ENCODE measurements at regions not wholly inside any gene's neighbourhood (a gene's known extent, or its start where the extent isn't known, plus 50 kb on each side); places are given as distances from the start of the nearest gene placed in this dataset.

DNA sequence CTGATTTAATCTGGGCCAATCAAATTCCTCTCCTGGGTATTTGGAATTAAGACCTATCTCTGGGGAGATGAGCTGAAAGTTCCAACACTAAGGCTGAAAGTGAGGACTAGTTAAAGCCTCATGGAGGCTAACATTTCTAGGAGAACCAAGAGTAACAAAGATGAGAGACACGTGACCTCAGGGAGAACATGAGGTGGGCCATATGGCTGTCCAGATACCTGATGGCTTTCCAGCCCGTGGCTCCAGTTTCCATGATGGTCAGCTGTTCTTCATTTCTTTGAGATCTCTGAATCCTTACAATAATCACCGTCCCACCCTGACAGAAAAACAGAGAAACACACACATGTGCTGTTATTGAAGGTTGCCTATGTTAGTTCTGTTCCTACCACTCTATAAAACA is 66.1 kb downstream of the LEPR start:
- no peak for TF ChIP-seq EZH2 (IDR thresholded peaks at IDR 0.05; ENCODE audit: borderline replicate concordance, low read depth, low read length, poor library complexity, severe bottlenecking)
- TF ChIP-seq, protein P1, sequence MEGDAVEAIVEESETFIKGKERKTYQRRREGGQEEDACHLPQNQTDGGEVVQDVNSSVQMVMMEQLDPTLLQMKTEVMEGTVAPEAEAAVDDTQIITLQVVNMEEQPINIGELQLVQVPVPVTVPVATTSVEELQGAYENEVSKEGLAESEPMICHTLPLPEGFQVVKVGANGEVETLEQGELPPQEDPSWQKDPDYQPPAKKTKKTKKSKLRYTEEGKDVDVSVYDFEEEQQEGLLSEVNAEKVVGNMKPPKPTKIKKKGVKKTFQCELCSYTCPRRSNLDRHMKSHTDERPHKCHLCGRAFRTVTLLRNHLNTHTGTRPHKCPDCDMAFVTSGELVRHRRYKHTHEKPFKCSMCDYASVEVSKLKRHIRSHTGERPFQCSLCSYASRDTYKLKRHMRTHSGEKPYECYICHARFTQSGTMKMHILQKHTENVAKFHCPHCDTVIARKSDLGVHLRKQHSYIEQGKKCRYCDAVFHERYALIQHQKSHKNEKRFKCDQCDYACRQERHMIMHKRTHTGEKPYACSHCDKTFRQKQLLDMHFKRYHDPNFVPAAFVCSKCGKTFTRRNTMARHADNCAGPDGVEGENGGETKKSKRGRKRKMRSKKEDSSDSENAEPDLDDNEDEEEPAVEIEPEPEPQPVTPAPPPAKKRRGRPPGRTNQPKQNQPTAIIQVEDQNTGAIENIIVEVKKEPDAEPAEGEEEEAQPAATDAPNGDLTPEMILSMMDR (conservative IDR thresholded peaks at IDR 0.05; ENCODE audit: low read depth, low read length): no peak
- H3K27me3 ChIP-seq (replicated peaks; ENCODE audit: insufficient read depth, low read depth, low read length, poor library complexity): no peaks in the 10 kb centered on the region
- H3K4me3 ChIP-seq (ENCODE audit: low read depth, low read length, poor library complexity, severe bottlenecking): no peak overlapping the region
- no peaks in the 10 kb centered on the region for H3K36me3 ChIP-seq (ENCODE audit: insufficient read depth, low read length, poor library complexity, severe bottlenecking)
- POLR2A ChIA-PET (ENCODE audit: low non-redundant PET): no interaction called here
- H3K9me3 ChIP-seq (ENCODE audit: low read depth, low read length, poor library complexity, severe bottlenecking): no peaks in the 10 kb centered on the region
- intact Hi-C loops (cut with micrococcal nuclease; ENCODE audit: unreplicated experiment): no loop called here
- no TSS peak for BruUV-seq (replicated peaks)
- no peak for DNase-seq (ENCODE audit: low spot score)
- no peaks in the 10 kb centered on the region for H3K4me1 ChIP-seq (ENCODE audit: insufficient read depth, low read length, poor library complexity, severe bottlenecking)
- CTCF ChIA-PET: no interaction called here
- no peak overlapping the region for H3K27ac ChIP-seq (ENCODE audit: low read depth, low read length, poor library complexity, severe bottlenecking)

DNA sequence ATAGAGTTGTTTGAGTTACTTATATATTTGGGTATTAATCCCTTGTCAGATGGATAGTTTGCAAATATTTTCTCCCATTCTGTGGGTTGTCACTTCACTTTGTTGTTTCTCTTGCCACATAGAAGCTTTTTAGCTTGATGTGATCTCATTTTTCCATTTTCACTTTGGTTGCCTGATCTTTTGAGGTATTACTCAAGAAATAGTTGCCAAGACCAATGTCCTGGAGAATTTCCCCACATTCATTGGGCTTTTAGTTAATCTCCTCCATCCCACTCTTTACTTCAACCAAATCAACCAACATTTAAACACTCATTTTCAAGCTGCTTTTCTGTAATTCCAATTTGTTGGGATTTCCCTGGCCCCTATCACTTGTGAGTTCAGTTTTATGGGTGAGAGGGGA is 69.0 kb downstream of the LEPR start:
- no peak for DNase-seq (ENCODE audit: low spot score)
- ChIA-PET POLR2A (ENCODE audit: low non-redundant PET) (no interaction called here), CTCF (no interaction called here)
- no TSS peak for BruUV-seq (replicated peaks)
- Histone ChIP-seq H3K36me3 (ENCODE audit: insufficient read depth, low read length, poor library complexity, severe bottlenecking) (no peaks in the 10 kb centered on the region), H3K27ac (ENCODE audit: low read depth, low read length, poor library complexity, severe bottlenecking) (no peak overlapping the region), H3K9me3 (ENCODE audit: low read depth, low read length, poor library complexity, severe bottlenecking) (no peaks in the 10 kb centered on the region), H3K4me1 (ENCODE audit: insufficient read depth, low read length, poor library complexity, severe bottlenecking) (no peaks in the 10 kb centered on the region), H3K27me3 (replicated peaks; ENCODE audit: insufficient read depth, low read depth, low read length, poor library complexity) (no peaks in the 10 kb centered on the region), H3K4me3 (ENCODE audit: low read depth, low read length, poor library complexity, severe bottlenecking) (no peak overlapping the region)
- TF ChIP-seq EZH2 (IDR thresholded peaks at IDR 0.05; ENCODE audit: borderline replicate concordance, low read depth, low read length, poor library complexity, severe bottlenecking): no peak
- TF ChIP-seq, protein P1 (conservative IDR thresholded peaks at IDR 0.05; ENCODE audit: low read depth, low read length): no peak
- intact Hi-C loops (cut with micrococcal nuclease; ENCODE audit: unreplicated experiment): no loop called here

DNA sequence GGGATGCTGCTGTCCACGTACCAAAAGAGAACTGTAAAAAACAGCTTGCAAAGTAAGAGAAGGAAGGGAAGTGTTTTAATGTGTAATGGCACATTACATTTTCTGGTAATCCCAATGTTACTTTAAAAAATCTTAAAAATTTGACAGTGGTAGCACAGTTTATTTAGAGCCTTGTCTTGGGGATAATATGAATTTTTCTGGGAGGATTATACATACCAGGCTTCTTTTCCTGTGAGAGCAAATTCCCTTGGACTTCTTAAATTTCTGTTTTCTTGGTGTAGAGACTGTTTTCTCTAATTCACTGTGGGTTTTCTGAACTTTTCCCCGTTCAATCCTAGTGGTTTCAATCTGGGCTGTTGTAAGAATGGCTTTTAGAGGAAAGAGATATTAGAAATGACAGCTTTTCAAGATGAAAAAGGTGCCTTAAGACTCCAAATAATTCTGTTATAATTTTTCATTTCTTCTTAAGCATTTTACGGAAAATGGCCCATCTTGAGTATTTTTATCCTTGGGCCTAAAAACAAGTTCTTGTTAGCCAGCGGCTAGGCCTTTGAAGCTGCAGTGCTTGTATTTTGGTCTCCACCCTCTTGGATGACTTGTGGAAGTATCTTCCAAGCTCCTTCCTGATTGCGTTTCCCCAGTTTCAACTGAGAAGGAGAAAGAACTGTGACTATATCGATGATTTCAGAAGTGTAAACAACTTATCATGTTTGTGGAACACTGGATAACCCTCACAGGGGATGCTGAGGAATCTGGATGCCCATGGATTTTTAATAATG is 70.0 kb downstream of the LEPR start:
- DNase-seq (ENCODE audit: low spot score): no peak
- Histone ChIP-seq H3K27me3 (replicated peaks; ENCODE audit: insufficient read depth, low read depth, low read length, poor library complexity) (no peaks in the 10 kb centered on the region), H3K4me1 (ENCODE audit: insufficient read depth, low read length, poor library complexity, severe bottlenecking) (no peaks in the 10 kb centered on the region), H3K4me3 (ENCODE audit: low read depth, low read length, poor library complexity, severe bottlenecking) (no peak overlapping the region), H3K36me3 (ENCODE audit: insufficient read depth, low read length, poor library complexity, severe bottlenecking) (no peaks in the 10 kb centered on the region), H3K9me3 (ENCODE audit: low read depth, low read length, poor library complexity, severe bottlenecking) (no peaks in the 10 kb centered on the region), H3K27ac (ENCODE audit: low read depth, low read length, poor library complexity, severe bottlenecking) (no peak overlapping the region)
- ChIA-PET CTCF (no interaction called here), POLR2A (ENCODE audit: low non-redundant PET) (no interaction called here)
- TF ChIP-seq EZH2 (IDR thresholded peaks at IDR 0.05; ENCODE audit: borderline replicate concordance, low read depth, low read length, poor library complexity, severe bottlenecking): no peak
- TF ChIP-seq, protein P1 (conservative IDR thresholded peaks at IDR 0.05; ENCODE audit: low read depth, low read length): no peak
- BruUV-seq (replicated peaks): no TSS peak
- intact Hi-C loops (cut with micrococcal nuclease; ENCODE audit: unreplicated experiment): no loop called here

All from A673 (cell line).